ENCODE measurements at regions not wholly inside any gene's neighbourhood (a gene's known extent, or its start where the extent isn't known, plus 50 kb on each side); places are given as distances from the start of the nearest gene placed in this dataset.

- TF ChIP-seq CTCF (conservative IDR thresholded peaks at IDR 0.05), result no peak
- TF ChIP-seq EZH2 (IDR thresholded peaks at IDR 0.05; ENCODE audit: low read depth), result no peak
These were observed 374.4 kb upstream of the PDE4D start for GRCh38 chr5:60267907-60268306.
